ENCODE measurements at regions not wholly inside any gene's neighbourhood (a gene's known extent, or its start where the extent isn't known, plus 50 kb on each side); places are given as distances from the start of the nearest gene placed in this dataset.

DNA sequence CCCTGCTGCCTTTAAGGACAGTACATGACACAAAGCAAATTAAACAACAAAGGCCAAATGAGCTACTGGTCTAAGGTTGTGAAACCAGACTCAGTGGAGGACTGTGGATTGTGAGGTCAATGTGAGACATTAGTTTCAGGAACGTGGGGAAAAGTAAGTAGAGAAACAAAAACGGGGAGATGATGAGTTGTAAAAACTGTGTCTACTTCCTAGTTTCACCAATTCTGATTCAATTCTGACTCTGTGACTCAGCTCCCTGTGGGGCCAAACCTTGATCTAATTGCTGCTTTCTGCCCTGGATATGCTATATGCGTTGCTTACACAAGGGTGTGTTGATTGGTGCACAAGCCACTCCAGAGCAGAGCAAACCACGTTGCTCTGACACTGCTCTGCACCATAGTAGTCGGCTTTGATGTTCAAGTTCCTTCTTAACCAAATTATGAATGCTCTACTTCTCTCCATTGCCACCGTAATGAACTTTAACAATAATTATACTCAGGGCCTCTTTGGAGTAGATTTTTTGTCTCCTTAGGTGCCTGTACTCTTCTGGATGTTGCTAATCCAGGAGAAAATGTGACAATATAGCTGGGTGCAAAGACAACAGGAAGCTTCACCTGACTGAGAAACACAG lies 1640.1 kb upstream of the CELF4 start:
- H3K9me3 ChIP-seq (ENCODE audit: insufficient read depth, low read depth, low read length) = peaks cover 3% of the 10 kb centered on the region
- peak overlapping the region; percentile 53 for H3K4me2 ChIP-seq (ENCODE audit: low read length)
- DNase-seq (ENCODE audit: low read depth) (peak; percentile 10), FAIRE-seq (no peak)
- Mint-ChIP-seq H3K9me3 (ENCODE audit: unreplicated experiment) (no peaks in the 10 kb centered on the region), H3K36me3 (ENCODE audit: low read depth, unreplicated experiment) (no peaks in the 10 kb centered on the region), H3K27me3 (ENCODE audit: low read depth, unreplicated experiment) (no peaks in the 10 kb centered on the region), H3K27ac (ENCODE audit: unreplicated experiment) (peak overlapping the region; percentile 76), H3K4me3 (ENCODE audit: unreplicated experiment) (no peak overlapping the region), H3K4me1 (ENCODE audit: low read depth, unreplicated experiment) (peaks cover 5% of the 10 kb centered on the region)
- TF ChIP-seq EZH2 (IDR thresholded peaks at IDR 0.05; ENCODE audit: insufficient read depth, low read length) = no peak
- TF ChIP-seq, protein P1, sequence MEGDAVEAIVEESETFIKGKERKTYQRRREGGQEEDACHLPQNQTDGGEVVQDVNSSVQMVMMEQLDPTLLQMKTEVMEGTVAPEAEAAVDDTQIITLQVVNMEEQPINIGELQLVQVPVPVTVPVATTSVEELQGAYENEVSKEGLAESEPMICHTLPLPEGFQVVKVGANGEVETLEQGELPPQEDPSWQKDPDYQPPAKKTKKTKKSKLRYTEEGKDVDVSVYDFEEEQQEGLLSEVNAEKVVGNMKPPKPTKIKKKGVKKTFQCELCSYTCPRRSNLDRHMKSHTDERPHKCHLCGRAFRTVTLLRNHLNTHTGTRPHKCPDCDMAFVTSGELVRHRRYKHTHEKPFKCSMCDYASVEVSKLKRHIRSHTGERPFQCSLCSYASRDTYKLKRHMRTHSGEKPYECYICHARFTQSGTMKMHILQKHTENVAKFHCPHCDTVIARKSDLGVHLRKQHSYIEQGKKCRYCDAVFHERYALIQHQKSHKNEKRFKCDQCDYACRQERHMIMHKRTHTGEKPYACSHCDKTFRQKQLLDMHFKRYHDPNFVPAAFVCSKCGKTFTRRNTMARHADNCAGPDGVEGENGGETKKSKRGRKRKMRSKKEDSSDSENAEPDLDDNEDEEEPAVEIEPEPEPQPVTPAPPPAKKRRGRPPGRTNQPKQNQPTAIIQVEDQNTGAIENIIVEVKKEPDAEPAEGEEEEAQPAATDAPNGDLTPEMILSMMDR (IDR thresholded peaks at IDR 0.05; ENCODE audit: insufficient read depth, low read depth, low read length) = no peak
- no peaks in the 10 kb centered on the region for H3K4me1 ChIP-seq (ENCODE audit: insufficient read depth, low read length)
- no peaks in the 10 kb centered on the region for H4K20me1 ChIP-seq (ENCODE audit: insufficient read depth, low read length)
- no peaks in the 10 kb centered on the region for H3K79me2 ChIP-seq (ENCODE audit: insufficient read depth, low read length)
- no peaks in the 10 kb centered on the region for H3K36me3 ChIP-seq (ENCODE audit: insufficient read depth, low read length)
- H3K4me3 ChIP-seq (ENCODE audit: insufficient read depth, low read depth, low read length) = no peak overlapping the region
- no peaks in the 10 kb centered on the region for H3K27me3 ChIP-seq (ENCODE audit: insufficient read depth, low read length)
- H2AFZ ChIP-seq (ENCODE audit: low read depth, low read length) = peak overlapping the region; percentile 67
- H3K9ac ChIP-seq (ENCODE audit: low read length) = peak overlapping the region; percentile 34
- H3K27ac ChIP-seq (ENCODE audit: low read depth, low read length) = no peak overlapping the region

DNA sequence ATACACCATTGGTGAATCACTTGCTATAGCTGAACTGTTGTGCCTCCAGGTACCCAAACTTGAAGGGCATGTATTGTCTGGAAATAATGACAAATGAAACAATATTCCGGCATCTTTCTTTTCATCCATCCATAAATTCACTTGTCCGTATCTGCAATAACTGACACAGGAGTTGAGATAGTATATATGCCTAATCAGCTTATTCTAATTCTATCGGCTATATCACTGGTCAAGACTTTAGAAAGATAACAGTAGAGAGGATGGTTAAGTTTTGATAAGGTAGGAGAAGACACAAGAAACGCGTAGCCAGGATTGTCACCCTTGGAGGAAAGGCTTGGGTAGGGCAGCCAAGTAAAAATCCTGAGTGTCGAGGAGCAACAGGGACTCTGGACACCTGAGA lies 1634.6 kb upstream of the CELF4 start:
- H3K79me2 ChIP-seq (ENCODE audit: insufficient read depth, low read length) = no peaks in the 10 kb centered on the region
- H2AFZ ChIP-seq (ENCODE audit: low read depth, low read length) = no peak overlapping the region
- H3K4me3 ChIP-seq (ENCODE audit: insufficient read depth, low read depth, low read length) = no peak overlapping the region
- Mint-ChIP-seq H3K4me3 (ENCODE audit: unreplicated experiment) (no peak overlapping the region), H3K9me3 (ENCODE audit: unreplicated experiment) (no peaks in the 10 kb centered on the region), H3K4me1 (ENCODE audit: low read depth, unreplicated experiment) (peaks cover 12% of the 10 kb centered on the region), H3K27ac (ENCODE audit: unreplicated experiment) (no peak overlapping the region), H3K27me3 (ENCODE audit: low read depth, unreplicated experiment) (no peaks in the 10 kb centered on the region), H3K36me3 (ENCODE audit: low read depth, unreplicated experiment) (no peaks in the 10 kb centered on the region)
- no peak overlapping the region for H3K9ac ChIP-seq (ENCODE audit: low read length)
- no peak overlapping the region for H3K27ac ChIP-seq (ENCODE audit: low read depth, low read length)
- H3K9me3 ChIP-seq (ENCODE audit: insufficient read depth, low read depth, low read length) = peaks cover 3% of the 10 kb centered on the region
- FAIRE-seq (no peak), DNase-seq (ENCODE audit: low read depth) (no peak)
- TF ChIP-seq, protein P1 (IDR thresholded peaks at IDR 0.05; ENCODE audit: insufficient read depth, low read depth, low read length) = no peak
- no peak for TF ChIP-seq EZH2 (IDR thresholded peaks at IDR 0.05; ENCODE audit: insufficient read depth, low read length)
- no peaks in the 10 kb centered on the region for H3K4me1 ChIP-seq (ENCODE audit: insufficient read depth, low read length)
- H3K4me2 ChIP-seq (ENCODE audit: low read length) = no peak overlapping the region
- H3K27me3 ChIP-seq (ENCODE audit: insufficient read depth, low read length) = no peaks in the 10 kb centered on the region
- H4K20me1 ChIP-seq (ENCODE audit: insufficient read depth, low read length) = no peaks in the 10 kb centered on the region
- H3K36me3 ChIP-seq (ENCODE audit: insufficient read depth, low read length) = no peaks in the 10 kb centered on the region

DNA sequence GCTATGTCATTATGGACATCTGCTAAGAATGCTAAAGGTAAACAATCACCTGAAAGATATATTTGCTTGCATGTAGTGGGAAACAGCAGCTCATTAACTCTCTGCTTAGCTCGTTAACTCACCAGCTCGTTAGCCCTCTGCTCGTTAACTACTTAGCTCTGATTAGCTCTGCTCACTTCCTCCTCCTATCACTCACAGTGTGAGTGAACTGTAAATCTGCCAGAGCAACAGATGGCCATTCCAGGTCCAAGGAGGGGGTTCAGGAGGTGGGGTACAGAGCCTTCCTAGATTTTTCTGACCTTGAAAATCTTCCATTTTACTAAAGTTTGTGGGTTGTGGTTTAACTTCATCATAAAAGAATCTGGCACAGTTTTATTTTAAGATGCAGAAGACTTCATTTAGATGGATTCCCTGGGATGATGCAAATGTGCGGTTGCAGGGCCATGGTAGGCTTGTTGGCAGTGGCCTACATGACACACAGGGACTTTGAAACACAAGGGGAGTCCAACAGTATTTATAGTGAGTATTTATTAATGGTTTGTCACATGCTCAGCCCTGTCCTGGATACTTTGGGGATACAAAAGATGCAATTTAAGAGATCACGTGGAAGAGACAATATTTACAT lies 1633.7 kb upstream of the CELF4 start:
- Histone ChIP-seq H4K20me1 (ENCODE audit: insufficient read depth, low read length) (no peaks in the 10 kb centered on the region), H2AFZ (ENCODE audit: low read depth, low read length) (no peak overlapping the region), H3K4me2 (ENCODE audit: low read length) (peak overlapping the region; percentile 0), H3K9ac (ENCODE audit: low read length) (no peak overlapping the region), H3K4me1 (ENCODE audit: insufficient read depth, low read length) (no peaks in the 10 kb centered on the region), H3K9me3 (ENCODE audit: insufficient read depth, low read depth, low read length) (peaks cover 3% of the 10 kb centered on the region), H3K79me2 (ENCODE audit: insufficient read depth, low read length) (no peaks in the 10 kb centered on the region), H3K36me3 (ENCODE audit: insufficient read depth, low read length) (no peaks in the 10 kb centered on the region), H3K27me3 (ENCODE audit: insufficient read depth, low read length) (no peaks in the 10 kb centered on the region), H3K27ac (ENCODE audit: low read depth, low read length) (no peak overlapping the region), H3K4me3 (ENCODE audit: insufficient read depth, low read depth, low read length) (no peak overlapping the region)
- no peak for FAIRE-seq
- Mint-ChIP-seq H3K4me1 (ENCODE audit: low read depth, unreplicated experiment) (peaks cover 12% of the 10 kb centered on the region), H3K4me3 (ENCODE audit: unreplicated experiment) (no peak overlapping the region), H3K36me3 (ENCODE audit: low read depth, unreplicated experiment) (no peaks in the 10 kb centered on the region), H3K9me3 (ENCODE audit: unreplicated experiment) (no peaks in the 10 kb centered on the region), H3K27ac (ENCODE audit: unreplicated experiment) (no peak overlapping the region), H3K27me3 (ENCODE audit: low read depth, unreplicated experiment) (no peaks in the 10 kb centered on the region)
- TF ChIP-seq, protein P1 (IDR thresholded peaks at IDR 0.05; ENCODE audit: insufficient read depth, low read depth, low read length) = no peak
- TF ChIP-seq EZH2 (IDR thresholded peaks at IDR 0.05; ENCODE audit: insufficient read depth, low read length) = no peak
- DNase-seq (ENCODE audit: low read depth) = peak; percentile 65
